Daoy (cell line): ENCODE measurements at regions not wholly inside any gene's neighbourhood (a gene's known extent, or its start where the extent isn't known, plus 50 kb on each side); places are given as distances from the start of the nearest gene placed in this dataset.
A peak's percentile ranks its signal among the peaks of the same experiment; 100 is the strongest.
"Not testable (repeated sequence)": the region's sequence is repeated elsewhere in the genome, so short reads cannot be mapped to it uniquely, and the experiment has no call there.

ENCODE experiments used
- DNase-seq: peaks from one replicate; pipeline ENCODE4 v3.0.0-alpha.2; 2015; ENCODE audit warnings: low read depth

DNA sequence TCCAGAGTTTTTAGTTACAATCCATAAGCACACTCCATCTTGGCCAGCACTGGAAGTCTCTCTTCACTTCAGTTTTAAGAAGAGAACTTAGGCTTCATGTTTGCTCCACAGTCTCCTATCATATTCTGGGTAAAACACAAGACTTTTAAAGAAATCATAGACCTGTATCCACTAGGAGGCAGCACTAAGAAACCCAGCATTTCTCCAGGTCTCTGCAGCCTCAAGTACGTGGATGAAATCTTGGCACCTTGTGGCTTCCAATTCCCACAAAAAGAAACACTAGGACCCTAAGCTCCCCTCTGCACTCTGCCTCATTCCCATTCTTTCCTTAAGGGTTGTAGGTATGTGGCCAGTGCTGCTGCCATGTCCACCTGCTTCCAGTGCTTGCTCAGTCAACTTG, 367.3 kb upstream of the CASK start:
- no peak for DNase-seq

DNA sequence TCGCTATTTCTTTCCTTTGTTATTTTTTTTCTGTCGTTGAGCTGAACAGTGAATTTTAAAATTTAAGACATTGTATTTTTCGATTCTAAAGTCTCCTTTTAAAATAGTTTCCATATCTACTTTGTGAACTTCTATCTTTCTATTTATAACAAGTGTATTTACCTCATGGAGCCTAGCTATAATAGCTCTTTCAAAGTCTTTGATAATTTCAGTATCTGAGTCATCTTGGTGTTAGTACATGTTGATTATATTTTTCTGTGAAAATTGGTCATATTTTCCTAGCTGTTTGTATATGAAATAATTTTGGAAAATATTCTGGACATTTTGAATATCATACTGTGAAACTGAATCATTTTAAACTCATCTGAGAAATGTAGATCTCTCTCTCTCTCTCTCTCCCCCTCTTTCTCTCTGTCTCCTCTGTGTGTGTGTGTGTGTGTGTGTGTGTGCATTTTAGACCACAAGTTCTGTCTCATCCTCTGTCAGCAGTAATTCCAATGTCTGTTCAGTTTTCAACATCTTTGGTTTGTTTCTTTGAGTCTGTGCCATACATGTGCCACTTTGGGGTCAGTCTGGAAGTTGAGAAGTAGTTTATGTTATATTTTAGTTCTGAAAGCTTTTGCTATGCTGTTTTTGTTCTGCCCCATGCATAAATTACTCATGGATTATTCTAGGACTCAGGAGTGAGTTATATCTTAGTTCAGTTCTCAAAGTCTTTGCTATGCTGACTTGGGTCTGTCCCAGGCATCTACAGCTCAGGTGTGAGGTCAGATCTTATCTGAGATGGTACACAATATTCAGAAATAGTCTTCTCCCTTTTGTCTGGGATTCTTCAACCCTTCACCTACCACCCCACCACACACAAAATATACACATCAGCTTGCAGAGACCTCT, 366.4 kb upstream of the CASK start:
- DNase-seq = no peak

GRCh38 chrX:42285681-42286080, 362.3 kb upstream of the CASK start:
- DNase-seq = not testable (repeated sequence)

DNA sequence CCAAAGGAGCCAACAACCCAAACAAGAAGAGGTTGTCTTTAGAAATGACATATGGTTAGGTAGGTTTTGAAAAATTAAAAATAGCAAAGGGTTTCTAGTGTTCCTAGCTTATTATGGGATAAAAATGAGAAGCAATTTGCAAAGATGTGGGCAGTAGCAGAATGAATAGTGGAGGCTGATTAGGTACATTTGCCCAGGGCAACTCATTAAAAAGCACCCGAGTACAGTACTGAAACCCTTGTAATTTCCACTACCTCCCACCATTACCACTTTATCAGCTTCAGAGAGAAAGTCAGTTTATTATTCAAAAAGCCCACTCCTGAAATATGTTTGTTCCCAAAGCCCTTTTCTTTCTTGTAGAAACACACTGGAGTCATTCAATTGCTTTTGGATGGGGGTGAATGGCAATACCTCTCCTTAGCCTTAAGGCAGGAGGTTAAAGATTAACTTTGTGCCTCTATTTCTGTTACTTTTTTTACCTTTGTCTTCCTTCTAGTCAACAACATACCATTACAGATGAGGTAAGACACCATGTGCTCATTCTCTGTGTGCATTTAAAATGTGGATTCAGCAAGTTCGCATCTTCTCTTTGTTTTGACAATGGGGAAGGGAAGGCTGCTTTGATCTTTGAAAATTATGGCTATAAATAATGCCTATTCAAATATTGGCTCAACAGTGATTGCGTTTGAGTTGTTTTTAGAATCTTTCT, 353.8 kb upstream of the CASK start:
- DNase-seq = no peak

- no peak for DNase-seq
These were observed 350.8 kb upstream of the CASK start for GRCh38 chrX:42274151-42274550.

DNA sequence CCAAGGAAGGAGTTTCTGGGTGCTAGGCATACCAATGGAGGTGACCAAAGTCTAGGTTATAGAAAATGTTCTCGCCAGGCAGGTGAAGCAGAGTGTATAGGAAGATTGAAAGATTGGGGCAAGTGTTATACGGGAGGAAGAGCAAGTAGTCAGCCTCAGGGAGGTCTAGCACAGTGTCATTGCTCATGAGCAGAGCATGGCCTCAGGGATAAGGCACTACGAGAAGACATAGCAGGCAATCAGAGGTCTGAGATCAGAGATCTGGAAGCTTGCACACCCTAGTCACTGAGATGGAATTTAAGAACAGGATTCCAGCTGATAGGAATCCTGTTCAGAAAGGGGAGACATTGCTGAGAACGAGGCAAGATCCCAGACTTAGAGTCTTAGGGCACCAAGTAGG, 350.0 kb upstream of the CASK start:
- no peak for DNase-seq

DNA sequence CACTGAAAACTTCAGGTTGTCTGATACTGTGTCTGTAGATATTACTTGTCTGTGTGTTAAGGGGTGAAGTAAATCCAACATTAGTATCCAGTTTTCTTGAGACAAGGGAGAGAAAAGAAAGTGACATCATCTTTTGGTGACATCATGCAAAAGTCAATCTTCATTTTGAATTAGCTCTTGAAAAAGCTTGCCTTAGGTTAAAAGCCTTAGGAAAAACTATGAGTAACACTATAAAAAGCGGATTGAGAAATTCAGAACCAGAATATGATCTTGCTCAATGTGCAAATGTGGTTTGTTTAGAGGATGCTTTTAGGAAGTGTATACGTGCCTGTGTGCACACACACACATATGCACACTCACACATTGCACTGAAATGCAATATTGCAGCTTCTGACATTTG, 345.8 kb upstream of the CASK start:
- no peak for DNase-seq

DNA sequence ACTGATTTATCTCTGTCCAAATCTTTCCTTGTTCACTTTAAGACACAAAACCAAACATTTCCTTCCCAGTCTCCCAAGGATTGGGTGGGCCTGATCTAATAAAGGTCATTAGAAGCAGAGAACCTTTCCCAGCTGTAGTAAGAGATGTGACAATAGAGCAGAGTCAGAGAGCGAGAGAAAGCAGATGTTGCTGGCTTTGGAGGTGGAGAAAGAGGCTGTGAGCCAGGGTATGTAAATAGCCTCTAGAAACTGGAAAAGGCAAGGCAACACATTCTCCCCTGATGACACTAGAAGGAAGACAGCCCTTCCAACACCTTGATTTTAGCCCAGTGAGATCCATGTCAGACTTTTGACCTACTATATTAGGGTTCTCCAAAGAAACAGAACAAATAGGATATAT, 337.5 kb upstream of the CASK start:
- no peak for DNase-seq

GRCh38 chrX:42248226-42248625, 324.9 kb upstream of the CASK start:
- no peak for DNase-seq

- DNase-seq = peak; percentile 23
These were observed 323.9 kb upstream of the CASK start for GRCh38 chrX:42247241-42247640.

DNA sequence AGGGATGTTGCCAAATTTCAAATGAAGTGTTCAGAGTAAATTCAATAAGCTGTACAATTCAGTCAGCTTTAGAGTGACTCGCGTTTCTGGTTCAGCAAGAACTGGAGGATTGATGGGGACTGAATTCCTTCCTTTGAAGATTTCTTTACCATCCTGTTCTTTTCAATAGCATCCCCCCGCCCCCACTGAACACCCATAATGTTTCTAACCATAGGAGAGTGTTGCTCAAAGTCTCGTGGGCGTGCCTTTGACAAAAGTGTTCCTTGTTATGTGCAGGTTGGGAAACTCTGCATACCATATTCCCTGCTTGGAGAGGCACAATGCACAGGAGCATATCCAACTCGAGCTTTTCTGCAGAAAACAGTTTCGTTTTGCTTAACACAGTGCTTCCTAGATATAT, 323.5 kb upstream of the CASK start:
- DNase-seq = peak; percentile 2

DNA sequence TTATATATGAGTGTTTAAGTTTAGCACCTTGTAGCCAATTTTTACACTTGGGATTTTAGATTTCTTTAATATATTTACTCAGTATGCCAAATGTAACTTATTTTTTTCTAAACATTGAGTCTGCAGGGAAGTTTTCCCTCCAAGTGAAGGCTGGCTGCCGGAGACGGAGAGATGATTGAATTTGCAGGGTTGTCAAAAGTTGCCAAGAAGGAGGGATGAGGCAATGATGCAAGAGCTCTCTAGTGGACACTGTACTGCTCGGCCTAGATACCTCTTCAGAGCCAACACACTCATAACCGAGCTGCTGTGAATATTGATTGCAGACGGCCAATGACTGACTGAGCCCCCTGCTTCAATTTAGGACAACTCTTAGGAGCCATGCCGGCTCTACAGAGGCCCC, 318.6 kb upstream of the CASK start:
- DNase-seq = no peak

DNA sequence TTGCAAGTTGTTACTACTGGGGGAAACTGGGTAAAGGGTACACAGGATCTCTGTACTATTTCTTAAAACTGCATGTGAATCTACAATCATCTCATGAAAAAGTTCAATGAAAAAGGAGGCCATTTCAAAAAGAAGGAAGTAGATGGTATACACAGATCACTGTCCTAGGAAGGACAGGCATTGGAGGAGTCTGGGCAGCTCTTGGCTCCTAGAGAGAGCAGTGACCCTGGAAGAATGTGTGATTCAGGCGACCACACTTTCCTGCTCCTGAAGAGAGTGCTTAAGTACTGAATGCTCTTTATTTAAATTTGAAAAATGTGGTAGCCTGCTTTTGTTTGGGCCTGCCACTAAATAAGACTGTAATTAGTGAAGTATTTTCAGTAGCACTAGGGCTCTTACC, 318.1 kb upstream of the CASK start:
- peak; percentile 3 for DNase-seq

GRCh38 chrX:42237956-42238355, 314.6 kb upstream of the CASK start:
- no peak for DNase-seq

DNA sequence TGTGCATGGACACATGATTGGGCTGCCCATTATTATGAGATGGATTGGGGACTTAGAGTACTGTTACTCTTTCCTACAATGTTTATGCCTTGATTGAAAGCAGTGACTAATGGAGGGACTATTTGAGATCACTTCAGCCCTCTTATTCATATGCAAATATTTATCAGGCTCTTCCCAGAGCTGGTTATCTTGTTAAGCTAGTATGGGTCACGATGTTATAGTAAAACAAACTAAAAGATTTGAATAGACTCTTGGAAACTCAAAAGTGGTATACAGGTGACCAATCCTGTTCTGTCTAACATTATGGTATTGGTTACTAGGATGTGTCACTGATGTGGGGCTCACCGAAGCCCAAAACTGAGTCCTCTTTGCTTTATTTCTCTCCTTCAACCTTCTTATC, 306.2 kb upstream of the CASK start:
- no peak for DNase-seq

GRCh38 chrX:42220666-42221065, 297.3 kb upstream of the CASK start:
- DNase-seq = no peak

DNA sequence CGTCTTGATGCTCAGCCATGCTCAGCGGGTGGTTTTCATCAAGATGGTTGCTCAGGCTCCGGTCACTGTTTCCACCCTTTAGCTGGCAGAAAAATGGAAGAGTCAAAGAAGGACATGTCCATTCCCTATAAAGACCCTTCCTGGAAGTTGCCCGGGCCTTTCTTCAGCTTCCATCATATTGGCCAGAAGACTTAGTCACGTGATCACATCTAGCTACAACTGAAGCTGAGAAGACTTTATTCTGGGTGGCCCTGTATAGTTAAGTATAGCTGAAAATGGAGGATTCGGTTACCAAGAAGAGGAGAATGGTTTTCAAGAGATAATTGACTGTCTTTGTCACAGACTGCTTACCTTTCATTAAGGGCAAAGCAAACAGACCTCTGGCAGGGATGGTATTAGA, 296.7 kb upstream of the CASK start:
- no peak for DNase-seq

GRCh38 chrX:42219231-42219630, 295.9 kb upstream of the CASK start:
- DNase-seq = peak; percentile 1

DNA sequence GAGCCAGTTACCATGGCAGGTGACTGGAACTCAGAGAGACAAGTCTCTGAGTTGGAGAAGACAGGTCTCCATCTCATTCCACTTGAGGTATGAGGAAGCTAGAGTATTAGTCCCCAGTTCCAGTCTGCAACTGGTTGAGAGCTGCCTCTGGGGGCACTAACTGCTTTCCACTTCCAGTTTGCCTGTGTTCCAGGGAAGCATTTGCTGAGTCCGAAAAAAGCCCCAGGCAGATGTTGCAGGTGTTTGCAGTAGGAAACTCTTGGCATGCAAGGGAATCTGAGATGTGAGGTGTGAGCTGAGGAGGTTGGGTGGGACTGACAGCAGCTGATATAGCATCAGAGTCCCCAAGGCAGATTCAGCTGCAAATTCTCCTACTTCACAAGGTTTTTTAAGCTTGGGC, 272.2 kb upstream of the CASK start:
- DNase-seq = no peak

- DNase-seq = no peak
These were observed 266.2 kb upstream of the CASK start for GRCh38 chrX:42189576-42189975.

DNA sequence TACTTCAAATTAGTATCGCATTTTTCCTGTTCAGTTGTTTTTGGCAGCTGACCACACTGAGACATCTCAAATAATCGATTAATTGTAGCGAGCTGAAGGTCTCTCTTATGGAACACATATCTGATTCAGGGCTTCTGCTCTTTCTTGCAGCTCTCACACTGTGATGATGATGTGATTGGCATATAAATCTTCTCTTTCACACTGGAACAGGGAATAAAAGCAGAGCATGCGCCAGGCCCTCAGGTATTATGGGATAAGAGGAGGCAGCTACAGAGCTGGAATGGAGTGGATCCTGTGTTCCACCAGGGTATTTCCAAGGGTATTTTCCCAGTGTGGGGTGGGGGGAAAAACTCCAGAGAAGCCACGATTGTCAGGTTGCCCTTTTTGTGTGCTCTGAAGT, 265.4 kb upstream of the CASK start:
- no peak for DNase-seq

DNA sequence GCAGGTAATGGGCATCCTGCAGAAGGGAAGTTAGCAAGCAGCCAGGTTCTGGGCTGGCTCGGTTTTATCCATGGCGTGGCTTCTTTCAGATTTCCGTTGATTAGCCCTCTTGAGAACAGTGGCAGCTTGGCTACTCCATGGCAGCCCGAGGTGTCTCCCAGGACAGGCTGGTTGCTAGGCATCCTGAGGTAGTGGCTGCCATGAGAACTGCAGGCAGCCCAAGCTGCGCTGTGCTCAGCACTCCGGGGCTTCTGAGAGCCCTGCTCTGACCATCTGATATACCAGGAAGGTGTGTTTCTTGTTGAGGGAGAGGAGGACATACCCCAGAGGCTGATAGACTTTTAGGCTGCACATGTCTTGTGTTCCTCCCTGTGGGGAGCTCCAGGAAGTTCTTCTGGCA, 253.4 kb upstream of the CASK start:
- no peak for DNase-seq

GRCh38 chrX:42175843-42176242, 252.5 kb upstream of the CASK start:
- no peak for DNase-seq
